ENCODE measurements at regions not wholly inside any gene's neighbourhood (a gene's known extent, or its start where the extent isn't known, plus 50 kb on each side); places are given as distances from the start of the nearest gene placed in this dataset.

GRCh38 chr4:16992566-16993225 is 94.3 kb upstream of the LDB2 start:
- DNase-seq, result no peak

GRCh38 chr4:16991450-16991849 is 93.0 kb upstream of the LDB2 start:
- no peak for DNase-seq

GRCh38 chr4:16989371-16989770 is 90.9 kb upstream of the LDB2 start:
- DNase-seq, result no peak

- DNase-seq, result no peak
Observed at GRCh38 chr4:16988814-16989213, 90.4 kb upstream of the LDB2 start.

- DNase-seq, result no peak
Observed at GRCh38 chr4:16977081-16977480, 78.6 kb upstream of the LDB2 start.

- DNase-seq, result no peak
Observed at GRCh38 chr4:16969696-16970135, 71.3 kb upstream of the LDB2 start.

- DNase-seq, result no peak
Observed at GRCh38 chr4:16967722-16968121, 69.3 kb upstream of the LDB2 start.

- no peak for DNase-seq
Observed at GRCh38 chr4:16959305-16959704, 60.9 kb upstream of the LDB2 start.

- no peak for DNase-seq
Observed at GRCh38 chr4:16952896-16953630, 54.6 kb upstream of the LDB2 start.

- no peak for DNase-seq
Observed at GRCh38 chr4:16952462-16952871, 54.0 kb upstream of the LDB2 start.

Measured in stimulated activated CD4-positive, alpha-beta T cell treated with anti-CD3 and anti-CD28 coated beads, Interleukin-4, amount 100 ng/mL, for 4 hours (primary cell).